ENCODE measurements at regions not wholly inside any gene's neighbourhood (a gene's known extent, or its start where the extent isn't known, plus 50 kb on each side); places are given as distances from the start of the nearest gene placed in this dataset.
"Not testable (repeated sequence)": the region's sequence is repeated elsewhere in the genome, so short reads cannot be mapped to it uniquely, and the experiment has no call there.

DNA sequence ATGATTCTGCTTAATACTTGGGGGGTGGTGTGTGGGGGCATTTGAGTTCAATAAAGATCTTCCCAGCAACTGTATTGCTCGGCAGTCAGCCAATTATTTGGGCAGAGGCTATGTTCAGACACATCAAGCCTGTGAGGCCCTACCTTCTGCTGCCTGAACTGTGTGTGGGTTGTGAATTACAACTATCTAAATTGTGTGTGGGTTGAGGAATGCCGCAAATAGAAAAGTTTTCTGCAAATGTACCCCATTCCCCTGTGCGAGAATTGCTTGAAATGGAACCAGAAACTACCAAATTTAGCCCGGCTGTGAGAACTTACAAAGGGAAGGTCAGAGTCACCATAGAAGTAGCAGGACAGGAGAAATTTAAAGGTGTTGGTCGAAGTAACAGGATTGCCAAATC, 360.0 kb upstream of the PIK3R1 start:
- no peaks in the 10 kb centered on the region for H3K27me3 ChIP-seq (replicated peaks; ENCODE audit: insufficient read depth)
- H3K4me1 ChIP-seq (ENCODE audit: control insufficient read depth in 1 of 2, low read depth in 2 of 2), result no peaks in the 10 kb centered on the region
- DNase-seq (ENCODE audit: low spot score) (no peak), ATAC-seq (ENCODE audit: insufficient number of reproducible peaks, low FRiP score, low read depth) (no peak)
- no peak overlapping the region for H3K4me3 ChIP-seq
- TF ChIP-seq, protein P1, sequence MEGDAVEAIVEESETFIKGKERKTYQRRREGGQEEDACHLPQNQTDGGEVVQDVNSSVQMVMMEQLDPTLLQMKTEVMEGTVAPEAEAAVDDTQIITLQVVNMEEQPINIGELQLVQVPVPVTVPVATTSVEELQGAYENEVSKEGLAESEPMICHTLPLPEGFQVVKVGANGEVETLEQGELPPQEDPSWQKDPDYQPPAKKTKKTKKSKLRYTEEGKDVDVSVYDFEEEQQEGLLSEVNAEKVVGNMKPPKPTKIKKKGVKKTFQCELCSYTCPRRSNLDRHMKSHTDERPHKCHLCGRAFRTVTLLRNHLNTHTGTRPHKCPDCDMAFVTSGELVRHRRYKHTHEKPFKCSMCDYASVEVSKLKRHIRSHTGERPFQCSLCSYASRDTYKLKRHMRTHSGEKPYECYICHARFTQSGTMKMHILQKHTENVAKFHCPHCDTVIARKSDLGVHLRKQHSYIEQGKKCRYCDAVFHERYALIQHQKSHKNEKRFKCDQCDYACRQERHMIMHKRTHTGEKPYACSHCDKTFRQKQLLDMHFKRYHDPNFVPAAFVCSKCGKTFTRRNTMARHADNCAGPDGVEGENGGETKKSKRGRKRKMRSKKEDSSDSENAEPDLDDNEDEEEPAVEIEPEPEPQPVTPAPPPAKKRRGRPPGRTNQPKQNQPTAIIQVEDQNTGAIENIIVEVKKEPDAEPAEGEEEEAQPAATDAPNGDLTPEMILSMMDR (IDR thresholded peaks at IDR 0.05), result no peak
- H3K27ac ChIP-seq, result no peak overlapping the region
- H3K36me3 ChIP-seq, result no peaks in the 10 kb centered on the region
- no peaks in the 10 kb centered on the region for H3K9me3 ChIP-seq

DNA sequence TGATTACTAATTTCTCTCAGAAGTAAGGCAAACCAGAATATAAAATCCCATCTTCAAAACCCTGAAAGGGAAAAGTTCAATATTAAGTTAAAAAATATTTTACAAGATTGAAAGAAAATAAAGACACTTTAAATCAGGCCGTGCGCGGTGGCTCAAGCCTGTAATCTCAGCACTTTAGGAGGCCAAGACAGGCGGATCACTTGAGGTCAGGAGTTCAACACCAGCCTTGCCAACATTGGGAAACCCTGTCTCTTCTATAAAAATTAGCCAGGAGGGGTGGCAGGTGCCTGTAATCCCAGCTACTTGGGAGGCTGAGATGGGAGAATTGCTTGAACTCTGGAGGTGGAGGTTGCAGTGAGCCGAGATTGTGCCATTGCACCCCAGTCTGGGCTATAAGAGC, 364.6 kb upstream of the PIK3R1 start:
- not testable (repeated sequence) for H3K36me3 ChIP-seq; H3K27ac ChIP-seq; DNase-seq (ENCODE audit: low spot score); H3K4me3 ChIP-seq; H3K27me3 ChIP-seq (replicated peaks; ENCODE audit: insufficient read depth); H3K4me1 ChIP-seq (ENCODE audit: control insufficient read depth in 1 of 2, low read depth in 2 of 2); ATAC-seq (ENCODE audit: insufficient number of reproducible peaks, low FRiP score, low read depth); H3K9me3 ChIP-seq

GRCh38 chr5:67844924-67845323, 370.6 kb upstream of the PIK3R1 start:
- no peaks in the 10 kb centered on the region for H3K36me3 ChIP-seq
- ATAC-seq (ENCODE audit: insufficient number of reproducible peaks, low FRiP score, low read depth) (no peak), DNase-seq (ENCODE audit: low spot score) (no peak)
- H3K4me3 ChIP-seq, result no peak overlapping the region
- no peaks in the 10 kb centered on the region for H3K4me1 ChIP-seq (ENCODE audit: control insufficient read depth in 1 of 2, low read depth in 2 of 2)
- no peaks in the 10 kb centered on the region for H3K9me3 ChIP-seq
- H3K27ac ChIP-seq, result no peak overlapping the region
- no peaks in the 10 kb centered on the region for H3K27me3 ChIP-seq (replicated peaks; ENCODE audit: insufficient read depth)
- TF ChIP-seq, protein P1 (IDR thresholded peaks at IDR 0.05), result no peak

DNA sequence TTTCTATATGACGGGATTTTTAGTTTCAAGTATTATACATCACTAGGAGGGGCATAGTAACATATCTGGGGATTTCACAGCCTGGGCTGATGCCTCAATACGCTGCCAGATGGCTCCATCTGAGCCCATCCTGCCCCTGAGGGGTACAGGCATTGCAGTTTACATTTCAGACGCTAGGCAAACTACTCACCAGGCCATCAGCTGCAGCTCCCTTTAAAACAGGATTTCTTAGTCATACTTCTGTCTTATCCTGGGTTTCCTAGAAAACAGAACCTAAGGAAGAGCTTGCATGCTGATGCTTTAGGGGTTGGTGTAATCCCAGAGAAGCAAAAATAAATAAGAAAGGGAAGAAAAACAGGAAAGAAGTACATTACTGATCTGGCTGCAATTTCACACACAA, 372.8 kb upstream of the PIK3R1 start:
- ATAC-seq (ENCODE audit: insufficient number of reproducible peaks, low FRiP score, low read depth) (no peak), DNase-seq (ENCODE audit: low spot score) (no peak)
- TF ChIP-seq, protein P1 (IDR thresholded peaks at IDR 0.05), result no peak
- H3K4me1 ChIP-seq (ENCODE audit: control insufficient read depth in 1 of 2, low read depth in 2 of 2), result no peaks in the 10 kb centered on the region
- no peaks in the 10 kb centered on the region for H3K27me3 ChIP-seq (replicated peaks; ENCODE audit: insufficient read depth)
- H3K4me3 ChIP-seq, result no peak overlapping the region
- no peaks in the 10 kb centered on the region for H3K36me3 ChIP-seq
- no peaks in the 10 kb centered on the region for H3K9me3 ChIP-seq
- H3K27ac ChIP-seq, result no peak overlapping the region

DNA sequence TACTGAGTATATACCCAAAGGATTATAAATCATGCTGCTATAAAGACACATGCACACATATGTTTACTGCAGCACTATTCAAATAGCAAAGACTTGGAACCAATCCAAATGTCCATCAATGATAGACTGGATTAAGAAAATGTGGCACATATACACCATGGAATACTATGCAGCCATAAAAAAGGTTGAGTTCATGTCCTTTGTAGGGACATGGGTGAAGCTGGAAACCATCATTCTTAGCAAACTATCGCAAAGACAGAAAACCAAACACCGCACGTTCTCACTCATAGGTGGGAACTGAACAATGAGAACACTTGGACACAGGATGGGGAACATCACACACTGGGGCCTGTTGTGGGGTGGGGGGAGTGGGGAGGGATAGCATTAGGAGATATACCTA, 378.3 kb upstream of the PIK3R1 start:
- H3K27ac ChIP-seq; H3K4me1 ChIP-seq (ENCODE audit: control insufficient read depth in 1 of 2, low read depth in 2 of 2); H3K4me3 ChIP-seq; H3K27me3 ChIP-seq (replicated peaks; ENCODE audit: insufficient read depth); H3K9me3 ChIP-seq; ATAC-seq (ENCODE audit: insufficient number of reproducible peaks, low FRiP score, low read depth); H3K36me3 ChIP-seq; DNase-seq (ENCODE audit: low spot score): not testable (repeated sequence)

- H3K27me3 ChIP-seq (replicated peaks; ENCODE audit: insufficient read depth); H3K36me3 ChIP-seq; H3K4me1 ChIP-seq (ENCODE audit: control insufficient read depth in 1 of 2, low read depth in 2 of 2); ATAC-seq (ENCODE audit: insufficient number of reproducible peaks, low FRiP score, low read depth); H3K9me3 ChIP-seq; H3K27ac ChIP-seq; H3K4me3 ChIP-seq; DNase-seq (ENCODE audit: low spot score): not testable (repeated sequence)
These were observed 379.1 kb upstream of the PIK3R1 start for GRCh38 chr5:67836496-67836895.

GRCh38 chr5:67831048-67831447, 384.5 kb upstream of the PIK3R1 start:
- TF ChIP-seq, protein P1 (IDR thresholded peaks at IDR 0.05), result no peak
- DNase-seq (ENCODE audit: low spot score), result no peak
- Histone ChIP-seq H3K27me3 (replicated peaks; ENCODE audit: insufficient read depth) (no peaks in the 10 kb centered on the region), H3K4me3 (no peak overlapping the region), H3K4me1 (ENCODE audit: control insufficient read depth in 1 of 2, low read depth in 2 of 2) (no peaks in the 10 kb centered on the region), H3K36me3 (no peaks in the 10 kb centered on the region), H3K9me3 (no peaks in the 10 kb centered on the region), H3K27ac (no peak overlapping the region)
- no peak for ATAC-seq (ENCODE audit: insufficient number of reproducible peaks, low FRiP score, low read depth)
